Right lobe of liver (tissue), 4 donors: ENCODE measurements at regions not wholly inside any gene's neighbourhood (a gene's known extent, or its start where the extent isn't known, plus 50 kb on each side); places are given as distances from the start of the nearest gene placed in this dataset.

Source experiments
- POLR2A ChIP-seq: fragments of 450-650 bp; IDR thresholded peaks from one replicate; pipeline ENCODE4 v1.6.1; 2017; ENCODE audit warnings: antibody characterized with exemption, mild to moderate bottlenecking
- TF ChIP-seq, protein P1 (sequence below), 4 donors: fragments of 200-600 bp in 3 of 4; fragments of 450-650 bp in 1 of 4; IDR thresholded peaks; one replicate each; pipeline versions ENCODE4 v1.5.1 to v1.8.0; 2016 to 2022; ENCODE audit warnings: antibody characterized with exemption in 4 of 4, mild to moderate bottlenecking in 2 of 4
- donor health status: DM: no; HTN: no; CAD: no.
- donor health status: DM: no; HTN: no; CAD: no.
- donor health status: DM: no; HTN: yes; CAD: no.

DNA sequence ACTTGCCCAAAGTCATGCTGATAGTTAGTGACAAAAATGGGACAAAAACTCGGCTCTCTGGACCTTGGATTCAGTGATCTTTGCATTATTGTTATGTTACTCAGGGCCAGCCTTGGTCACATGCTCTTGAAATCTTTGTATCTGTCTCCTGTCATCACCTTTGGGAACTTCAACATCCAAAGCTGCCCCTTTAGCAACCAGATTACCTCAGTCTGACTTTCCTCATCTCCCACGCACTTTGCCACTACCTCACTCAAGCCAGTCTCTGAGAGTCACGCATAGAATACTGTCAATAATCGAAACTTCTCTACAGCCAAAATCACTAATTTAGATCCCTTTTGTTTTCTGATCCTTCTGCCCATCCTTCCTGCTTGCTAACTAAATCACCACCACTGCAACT is 90.8 kb upstream of the DAAM1 start:
- TF ChIP-seq, protein P1, sequence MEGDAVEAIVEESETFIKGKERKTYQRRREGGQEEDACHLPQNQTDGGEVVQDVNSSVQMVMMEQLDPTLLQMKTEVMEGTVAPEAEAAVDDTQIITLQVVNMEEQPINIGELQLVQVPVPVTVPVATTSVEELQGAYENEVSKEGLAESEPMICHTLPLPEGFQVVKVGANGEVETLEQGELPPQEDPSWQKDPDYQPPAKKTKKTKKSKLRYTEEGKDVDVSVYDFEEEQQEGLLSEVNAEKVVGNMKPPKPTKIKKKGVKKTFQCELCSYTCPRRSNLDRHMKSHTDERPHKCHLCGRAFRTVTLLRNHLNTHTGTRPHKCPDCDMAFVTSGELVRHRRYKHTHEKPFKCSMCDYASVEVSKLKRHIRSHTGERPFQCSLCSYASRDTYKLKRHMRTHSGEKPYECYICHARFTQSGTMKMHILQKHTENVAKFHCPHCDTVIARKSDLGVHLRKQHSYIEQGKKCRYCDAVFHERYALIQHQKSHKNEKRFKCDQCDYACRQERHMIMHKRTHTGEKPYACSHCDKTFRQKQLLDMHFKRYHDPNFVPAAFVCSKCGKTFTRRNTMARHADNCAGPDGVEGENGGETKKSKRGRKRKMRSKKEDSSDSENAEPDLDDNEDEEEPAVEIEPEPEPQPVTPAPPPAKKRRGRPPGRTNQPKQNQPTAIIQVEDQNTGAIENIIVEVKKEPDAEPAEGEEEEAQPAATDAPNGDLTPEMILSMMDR (IDR thresholded peaks at IDR 0.05), result no peak
- TF ChIP-seq POLR2A, result no peak
